Heart right ventricle (tissue), 16 donors: ENCODE measurements at regions not wholly inside any gene's neighbourhood (a gene's known extent, or its start where the extent isn't known, plus 50 kb on each side); places are given as distances from the start of the nearest gene placed in this dataset.

Experiments used
- ATAC-seq, 8 donors: fragments of 200-7000 bp; cut with Tn5 transposase; one replicate each; pipeline ENCODE4 v1.9.1; 2020; ENCODE audit warnings: mild to moderate bottlenecking in 8 of 8, moderate library complexity in 8 of 8, moderate number of reproducible peaks in 1 of 8
- DNase-seq, 2 donors: peaks; one replicate each; pipeline ENCODE4 v3.0.0-alpha.2; 2020
- H3K27ac ChIP-seq, 10 donors: fragments of 200-600 bp; sonication (generic) in 2 of 10; one replicate each; pipeline versions ENCODE4 v1.5.0 to v1.8.0; 2020 to 2022; ENCODE audit warnings: mild to moderate bottlenecking in 3 of 10
- H3K27me3 ChIP-seq, 7 donors: fragments of 200-600 bp; one replicate each; pipeline ENCODE4 v1.8.0; 2021 to 2022; ENCODE audit warnings: mild to moderate bottlenecking in 2 of 7
- H3K36me3 ChIP-seq, 9 donors: fragments of 200-600 bp; sonication (generic) in 1 of 9; one replicate each; pipeline versions ENCODE4 v1.5.0 to v1.8.0; 2020 to 2022; ENCODE audit warnings: mild to moderate bottlenecking in 2 of 9
- H3K4me1 ChIP-seq, 9 donors: fragments of 200-600 bp; sonication (generic) in 1 of 9; one replicate each; pipeline versions ENCODE4 v1.5.0 to v1.8.0; 2020 to 2022; ENCODE audit warnings: mild to moderate bottlenecking in 4 of 9
- H3K4me3 ChIP-seq, 10 donors: fragments of 200-600 bp; sonication (generic) in 2 of 10; one replicate each; pipeline versions ENCODE4 v1.5.0 to v1.8.0; 2020 to 2022; ENCODE audit warnings: mild to moderate bottlenecking in 7 of 10, moderate library complexity in 2 of 10
- H3K9me3 ChIP-seq, 11 donors: fragments of 200-600 bp in 10 of 11; sonication (generic) in 2 of 11; one replicate each; pipeline versions ENCODE4 v1.5.0 to v1.8.0; 2013 to 2022; ENCODE audit warnings: mild to moderate bottlenecking in 2 of 11, control low read depth in 1 of 11, moderate library complexity in 1 of 11
- CTCF ChIP-seq, 9 donors: fragments of 200-600 bp; sonication (generic) in 2 of 9; IDR thresholded peaks; one replicate each; pipeline versions ENCODE4 v1.5.0 to v1.8.0; 2021 to 2022; ENCODE audit warnings: antibody characterized with exemption in 9 of 9, mild to moderate bottlenecking in 5 of 9, moderate library complexity in 1 of 9
- WGBS, 2 donors: extraction: QIAGEN DNeasy Blood & Tissue Kit; methylation state at CpG; one replicate each; pipeline ENCODE4 v1.1.7; 2013; ENCODE audit warnings: inconsistent platforms in 1 of 2; 5-methylcytosine and 5-hydroxymethylcytosine counted together
- intact Hi-C, 10 donors: fragments of 100-400 bp; cut with DNase I; formaldehyde crosslinking; loops; one replicate each; pipeline versions ENCODE4 v1.11.1 to v1.14.2; 2022
- donor health status: Arrhythmogenic right ventricular cardiomyopathy.
- donor health status: ischemic (EF 13 %, LVEDD 7.1; RV severe dilation, severe dysfunction).
- donor health status: healthy with polysubstance abuse.
- donor health status: DM: no; HTN: yes; CAD: no.
- donor health status: DM: no; HTN: no; CAD: no.
- donor health status: ischemic (EF 25% LVEDD 6.9; RV normal size, moderate dysfunction).
- donor health status: ischemic (EF 25% LVEDD 5.7; RV mildly dilated, moderate dysfunction).
- donor health status: healthy.
- donor health status: DM: yes; HTN: yes; CAD: no.
- donor health status: Ischemic cardiomyopathy.
- donor health status: ischemic (EF 35%, LVEDD 5.7; RV mildly dilated, moderate dysfunction).
- donor health status: nonischemic (EF 11% LVEDD 7.7; RV severe dilation, severe dysfunction).
- donor health status: DM: yes; HTN: yes; CAD: no.
- donor health status: PGD.
- donor health status: ischemic (EF 29% LVEDD 5.4; RV normal size, mild dysfunction).
- donor health status: nonischemic (EF 23%, LVEDD 6.1; RV moderate dilation, normal function).

GRCh38 chr7:115782696-115783490 lies 247.7 kb downstream of the TFEC start:
- 6 to 8% methylated on average over 1 of the region's 1 CpG for WGBS, 2 donors
- intact Hi-C loops: no loop called here

GRCh38 chr7:115779561-115779960 lies 251.0 kb downstream of the TFEC start:
- Histone ChIP-seq H3K9me3 (no peaks in the 10 kb centered on the region), H3K27me3 (no peaks in the 10 kb centered on the region), H3K27ac (no peak overlapping the region), H3K4me3 (no peak overlapping the region), H3K36me3 (no peaks in the 10 kb centered on the region), H3K4me1 (no peaks in the 10 kb centered on the region)
- intact Hi-C loops: no loop called here
- no peak for TF ChIP-seq CTCF (IDR thresholded peaks at IDR 0.05)
- ATAC-seq (no peak), DNase-seq (no peak)

More at GRCh38 chr7:115782696-115783490, 247.7 kb downstream of the TFEC start:
- no peaks in the 10 kb centered on the region for H3K36me3 ChIP-seq
- no peak for TF ChIP-seq CTCF (IDR thresholded peaks at IDR 0.05)
- H3K4me1 ChIP-seq: no peaks in the 10 kb centered on the region
- no peak overlapping the region for H3K4me3 ChIP-seq
- H3K27ac ChIP-seq: no peak overlapping the region
- DNase-seq: no peak
- H3K27me3 ChIP-seq: no peaks in the 10 kb centered on the region
- ATAC-seq: no peak
- no peaks in the 10 kb centered on the region for H3K9me3 ChIP-seq

- whole genome bisulfite sequencing, 2 donors: 74 to 76% methylated on average over 1 of the region's 1 CpG
- Histone ChIP-seq H3K4me1 (no peaks in the 10 kb centered on the region), H3K36me3 (no peaks in the 10 kb centered on the region), H3K27ac (no peak overlapping the region), H3K9me3 (no peaks in the 10 kb centered on the region), H3K4me3 (no peak overlapping the region), H3K27me3 (peaks cover 0 to 3% (median 0%) of the 10 kb centered on the region in 7 donors)
- TF ChIP-seq CTCF (IDR thresholded peaks at IDR 0.05): no peak
- intact Hi-C loops: no loop called here
- ATAC-seq (no peak), DNase-seq (no peak)
Observed at GRCh38 chr7:115775981-115776380, 254.6 kb downstream of the TFEC start.

- intact Hi-C loops: no loop called here
- Histone ChIP-seq H3K27ac (no peak overlapping the region), H3K4me1 (no peaks in the 10 kb centered on the region), H3K27me3 (peaks cover 0 to 3% (median 0%) of the 10 kb centered on the region in 7 donors), H3K4me3 (no peak overlapping the region), H3K9me3 (peaks cover 0 to 3% (median 0%) of the 10 kb centered on the region in 11 donors), H3K36me3 (no peaks in the 10 kb centered on the region)
- no peak for TF ChIP-seq CTCF (IDR thresholded peaks at IDR 0.05)
- no peak for DNase-seq
- ATAC-seq: no peak
- WGBS, 2 donors: 73 to 80% methylated on average over 8 of the region's 8 CpGs
Observed at GRCh38 chr7:115763347-115763746, 267.2 kb downstream of the TFEC start.
